ENCODE measurements at regions not wholly inside any gene's neighbourhood (a gene's known extent, or its start where the extent isn't known, plus 50 kb on each side); places are given as distances from the start of the nearest gene placed in this dataset.

DNA sequence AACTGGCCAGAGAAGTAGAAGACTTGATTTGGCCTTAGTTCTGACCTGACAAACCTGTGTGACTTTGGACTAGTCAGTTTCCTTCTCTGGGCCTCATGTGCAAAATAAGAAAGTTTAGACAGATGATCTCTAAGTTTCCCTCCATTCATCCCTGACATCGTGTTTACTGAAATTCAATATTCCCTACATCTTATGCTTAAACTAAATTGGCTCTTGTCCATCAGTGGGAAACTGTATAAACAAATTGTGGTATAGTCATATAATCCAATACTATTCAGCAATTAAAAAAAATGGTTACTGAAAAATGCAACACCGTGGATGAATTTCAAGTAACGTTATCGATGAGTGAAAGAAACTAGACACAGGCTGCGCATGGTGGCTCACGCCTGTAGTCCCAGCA is 64.4 kb upstream of the HRH1 start:
- no peak for DNase-seq (ENCODE audit: low read depth, low spot score)

DNA sequence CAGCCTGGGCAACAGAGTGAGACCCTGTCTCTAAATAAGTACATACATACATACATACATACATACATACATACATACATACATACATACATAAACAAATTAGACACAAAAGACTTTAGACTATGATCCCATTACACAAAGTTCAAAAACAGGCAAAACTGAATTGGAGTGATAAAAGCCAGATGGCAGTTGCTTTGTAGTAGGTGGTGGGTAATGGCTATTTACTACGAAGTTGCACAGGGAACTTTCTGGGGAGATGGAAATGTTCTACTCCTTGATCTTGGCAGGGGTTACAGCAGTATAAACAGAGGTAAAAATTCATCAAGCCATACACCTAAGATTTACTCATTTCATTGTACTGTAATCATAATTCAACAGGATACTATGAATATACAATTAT is 63.7 kb upstream of the HRH1 start:
- DNase-seq (ENCODE audit: low read depth, low spot score) = no peak

DNA sequence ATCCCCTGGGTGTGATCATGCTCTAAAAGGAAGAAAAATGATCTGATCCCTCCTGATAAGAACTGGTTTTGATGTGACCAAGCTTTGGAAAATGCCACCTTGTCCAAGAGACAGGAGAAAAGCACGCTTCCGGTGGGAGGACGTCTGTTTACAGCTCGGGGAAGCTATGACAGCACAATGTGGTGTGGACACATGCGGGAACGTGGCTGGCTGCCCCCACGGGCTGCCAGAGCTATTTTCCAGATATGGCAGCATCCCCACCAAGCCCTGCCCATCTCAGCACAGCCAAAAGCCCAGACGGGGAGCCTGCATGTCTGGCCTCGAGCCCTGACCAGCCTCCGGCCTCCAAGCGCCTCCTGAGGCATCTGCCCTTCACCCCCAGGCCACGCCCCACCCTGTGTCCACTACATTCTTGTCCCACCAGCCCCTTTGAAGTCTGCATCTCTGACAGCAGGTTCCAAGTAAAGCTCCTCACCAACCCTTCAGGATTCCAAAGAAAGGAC is 63.2 kb upstream of the HRH1 start:
- no peak for DNase-seq (ENCODE audit: low read depth, low spot score)

DNA sequence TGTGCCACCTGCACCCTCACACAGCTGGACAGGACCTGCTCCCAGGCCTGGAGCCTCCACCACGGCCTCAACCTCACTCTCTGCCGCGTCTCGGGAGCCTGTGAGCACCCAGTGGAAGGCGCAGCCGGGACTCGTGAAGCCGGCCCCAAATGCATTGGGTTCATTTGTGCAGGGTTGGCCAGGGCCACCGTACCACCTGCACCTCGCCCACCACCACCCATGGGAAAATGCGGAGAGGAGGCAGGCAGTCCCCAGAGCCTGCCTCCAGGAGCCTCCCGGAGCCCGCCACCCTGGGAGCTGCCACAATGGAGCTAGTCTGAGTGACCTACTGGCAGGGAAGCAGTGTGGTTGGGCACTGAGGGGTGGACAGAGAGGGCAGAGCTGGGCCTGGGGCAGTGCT is 62.5 kb upstream of the HRH1 start:
- DNase-seq (ENCODE audit: low read depth, low spot score) = no peak

- DNase-seq (ENCODE audit: low read depth, low spot score) = no peak
Observed at GRCh38 chr3:11093823-11094340, 60.4 kb upstream of the HRH1 start.

DNA sequence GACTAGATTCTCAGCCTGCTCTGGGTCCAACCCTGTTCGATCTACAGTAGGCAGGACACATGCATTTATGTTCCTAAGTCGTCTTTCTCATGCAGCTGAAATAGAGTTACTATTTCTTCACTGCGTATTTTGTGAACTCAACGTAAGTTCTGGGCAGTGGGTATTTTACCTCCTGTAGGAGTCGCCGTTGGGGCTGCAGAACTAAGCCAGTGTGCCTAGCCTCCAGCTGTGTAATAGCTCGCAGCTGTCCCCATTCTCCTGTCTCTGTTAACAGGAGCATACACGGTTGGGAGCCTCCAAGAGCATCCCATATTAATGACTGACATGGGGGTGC is 58.4 kb upstream of the HRH1 start:
- no peak for DNase-seq (ENCODE audit: low read depth, low spot score)

DNA sequence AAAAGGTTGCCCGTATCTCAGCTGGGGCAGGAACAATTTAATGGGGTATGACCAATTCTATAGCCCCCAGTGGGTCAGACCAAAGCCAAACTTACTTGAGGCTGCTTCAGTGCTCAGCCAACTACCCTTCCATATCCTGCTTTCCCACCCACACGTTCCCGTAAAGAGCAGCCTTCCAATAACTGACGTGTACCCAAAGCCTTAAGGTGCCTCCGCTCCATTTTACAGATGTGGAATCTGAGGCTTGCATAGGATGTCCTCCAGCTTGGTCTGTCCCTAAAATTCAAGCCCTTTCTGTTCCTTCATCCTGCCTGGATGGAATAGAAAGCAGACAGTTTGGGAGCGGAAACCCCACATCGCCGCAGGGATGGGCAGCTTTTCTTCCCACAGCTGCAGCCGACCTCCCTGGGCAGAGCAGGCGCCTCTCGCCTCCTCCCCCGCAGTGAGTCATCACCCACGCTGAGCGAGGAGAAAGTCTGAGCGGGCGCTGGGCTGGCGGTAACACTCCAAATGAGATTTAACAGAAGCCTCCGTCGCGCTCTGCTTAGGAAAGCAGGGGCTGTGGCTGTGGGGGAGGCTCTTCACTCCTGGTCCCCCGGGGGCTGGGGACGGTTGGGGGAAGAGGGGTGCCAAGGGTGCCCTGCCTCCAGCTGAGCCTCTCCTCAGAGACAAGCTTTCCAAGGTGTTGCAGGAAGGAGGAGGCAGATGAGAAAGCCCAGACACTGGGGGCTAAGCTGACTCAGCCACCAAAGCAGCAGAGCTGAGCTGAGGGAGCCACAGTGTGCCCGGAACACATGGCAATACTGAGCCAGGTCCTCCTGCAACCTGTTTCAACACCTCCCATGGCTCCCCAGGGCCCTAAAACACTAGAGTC is 57.8 kb upstream of the HRH1 start:
- DNase-seq (ENCODE audit: low read depth, low spot score) = peak; percentile 34

- DNase-seq (ENCODE audit: low read depth, low spot score) = no peak
Observed at GRCh38 chr3:11099306-11099705, 55.0 kb upstream of the HRH1 start.

Data from activated naive CD8-positive, alpha-beta T cell treated with anti-CD3 and anti-CD28 coated beads, Interleukin-2, amount 50 U/mL, for 16 hours (primary cell).